ENCODE measurements at regions not wholly inside any gene's neighbourhood (a gene's known extent, or its start where the extent isn't known, plus 50 kb on each side); places are given as distances from the start of the nearest gene placed in this dataset.

DNA sequence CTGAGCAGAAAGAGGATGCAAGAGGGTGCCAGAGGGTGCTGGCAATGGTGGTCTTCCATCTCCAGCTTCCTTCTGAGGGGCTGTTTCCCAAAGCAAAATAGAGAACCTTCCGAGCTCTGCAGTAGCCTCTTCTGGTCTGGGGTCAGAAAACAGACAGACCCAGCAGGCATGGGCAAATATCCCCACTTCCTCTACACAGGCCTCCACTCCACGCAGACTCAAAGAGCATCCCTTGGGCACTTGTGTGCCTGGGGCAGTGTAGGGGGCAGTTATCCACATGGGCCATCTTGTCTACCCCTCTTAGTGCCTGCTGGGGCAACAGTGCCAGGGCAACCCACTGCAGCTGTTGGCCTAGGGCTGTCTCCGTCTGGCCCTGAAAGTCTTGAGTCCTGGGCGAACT lies 231.9 kb downstream of the TTC8 start:
- H3K27ac Mint-ChIP-seq = no peak overlapping the region
- H3K4me3 Mint-ChIP-seq = no peak overlapping the region
- H3K4me1 Mint-ChIP-seq = no peaks in the 10 kb centered on the region
- DNase-seq (no peak), ATAC-seq (no peak)
- no peaks in the 10 kb centered on the region for H3K27me3 Mint-ChIP-seq
- peaks cover 13 to 19% of the 10 kb centered on the region in 2 donors for H3K9me3 Mint-ChIP-seq

GRCh38 chr14:89058697-89059096 lies 234.2 kb downstream of the TTC8 start:
- no peak for ATAC-seq
- H3K27ac Mint-ChIP-seq = peak overlapping the region in 1 of 2 donors; percentile 40
- H3K9me3 Mint-ChIP-seq = peaks cover 8 to 13% of the 10 kb centered on the region in 2 donors
- no peak for DNase-seq
- no peaks in the 10 kb centered on the region for H3K4me1 Mint-ChIP-seq
- no peak overlapping the region for H3K4me3 Mint-ChIP-seq
- peaks cover 7% of the 10 kb centered on the region for H3K27me3 Mint-ChIP-seq

DNA sequence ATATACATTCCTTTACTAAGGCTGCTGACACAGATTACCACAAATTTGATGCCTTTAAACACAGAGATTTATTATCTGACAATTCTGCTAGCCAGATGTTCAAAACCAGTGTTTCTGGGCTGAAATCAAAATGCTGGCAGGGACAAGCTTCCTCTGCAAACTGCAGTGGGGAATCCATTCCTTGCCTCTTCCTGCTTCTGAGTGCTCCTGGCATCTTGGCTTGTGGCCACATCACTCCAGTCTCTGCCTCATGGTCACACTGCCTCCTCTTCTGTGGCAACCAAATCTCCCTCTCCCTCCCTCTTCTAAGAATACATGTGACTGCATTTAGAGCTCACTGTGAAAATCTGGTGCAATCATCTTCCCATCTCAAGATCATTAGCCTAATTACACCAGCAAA lies 235.7 kb downstream of the TTC8 start:
- no peak overlapping the region for H3K4me3 Mint-ChIP-seq
- no peak overlapping the region for H3K27ac Mint-ChIP-seq
- H3K4me1 Mint-ChIP-seq = no peaks in the 10 kb centered on the region
- no peak for ATAC-seq
- DNase-seq = no peak
- H3K9me3 Mint-ChIP-seq = peaks cover 8% of the 10 kb centered on the region in 2 donors
- peaks cover 15% of the 10 kb centered on the region for H3K27me3 Mint-ChIP-seq

GRCh38 chr14:89061696-89062095 lies 237.2 kb downstream of the TTC8 start:
- ATAC-seq (no peak), DNase-seq (no peak)
- Mint-ChIP-seq H3K4me1 (no peaks in the 10 kb centered on the region), H3K9me3 (no peaks in the 10 kb centered on the region), H3K27ac (no peak overlapping the region), H3K4me3 (no peak overlapping the region), H3K27me3 (peaks cover 15% of the 10 kb centered on the region)

GRCh38 chr14:89065879-89066278 lies 241.4 kb downstream of the TTC8 start:
- Mint-ChIP-seq H3K27me3 (peaks cover 25% of the 10 kb centered on the region), H3K4me3 (no peak overlapping the region), H3K9me3 (no peaks in the 10 kb centered on the region), H3K27ac (no peak overlapping the region), H3K4me1 (peaks cover 8% of the 10 kb centered on the region)
- DNase-seq (no peak), ATAC-seq (no peak)

DNA sequence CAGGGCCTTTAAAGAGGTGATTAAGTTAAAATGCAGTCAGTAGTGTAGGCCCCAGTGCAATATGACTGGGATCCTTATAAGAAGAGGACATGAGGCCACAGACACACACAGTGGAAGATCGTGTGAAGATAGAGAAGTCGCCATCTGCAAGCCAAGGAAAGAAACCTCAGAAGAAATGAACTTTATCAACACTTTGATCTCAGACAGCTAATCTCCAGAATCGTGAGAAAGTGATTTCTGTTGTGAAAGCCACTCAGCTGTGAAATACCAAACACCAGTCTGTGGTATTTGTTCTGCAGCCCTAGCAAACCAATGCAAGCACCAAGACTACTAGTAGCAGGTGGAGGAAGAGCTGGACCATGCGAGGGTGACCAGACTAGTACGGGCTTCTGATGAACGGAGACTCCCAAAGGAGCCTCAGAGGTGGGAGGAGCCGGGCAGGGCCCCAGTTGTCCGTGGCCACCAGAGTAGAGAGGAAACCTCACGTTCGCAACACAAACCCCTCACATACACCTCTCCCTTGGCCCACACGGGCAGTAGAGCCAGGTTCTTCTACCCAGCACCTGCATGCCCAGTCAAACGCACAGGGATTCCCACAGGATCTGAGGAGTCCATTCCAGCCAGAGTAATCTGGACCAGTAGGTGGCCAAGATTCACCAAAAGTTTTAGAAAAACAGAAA lies 243.0 kb downstream of the TTC8 start:
- ATAC-seq = peak; percentile 87
- no peak overlapping the region for H3K27ac Mint-ChIP-seq
- DNase-seq = peak in 1 of 2 donors; percentile 10
- H3K4me1 Mint-ChIP-seq = peaks cover 8% of the 10 kb centered on the region
- H3K27me3 Mint-ChIP-seq = peaks cover 38% of the 10 kb centered on the region
- no peaks in the 10 kb centered on the region for H3K9me3 Mint-ChIP-seq
- no peak overlapping the region for H3K4me3 Mint-ChIP-seq

GRCh38 chr14:89078021-89078795 lies 253.8 kb downstream of the TTC8 start:
- ATAC-seq = no peak

DNA sequence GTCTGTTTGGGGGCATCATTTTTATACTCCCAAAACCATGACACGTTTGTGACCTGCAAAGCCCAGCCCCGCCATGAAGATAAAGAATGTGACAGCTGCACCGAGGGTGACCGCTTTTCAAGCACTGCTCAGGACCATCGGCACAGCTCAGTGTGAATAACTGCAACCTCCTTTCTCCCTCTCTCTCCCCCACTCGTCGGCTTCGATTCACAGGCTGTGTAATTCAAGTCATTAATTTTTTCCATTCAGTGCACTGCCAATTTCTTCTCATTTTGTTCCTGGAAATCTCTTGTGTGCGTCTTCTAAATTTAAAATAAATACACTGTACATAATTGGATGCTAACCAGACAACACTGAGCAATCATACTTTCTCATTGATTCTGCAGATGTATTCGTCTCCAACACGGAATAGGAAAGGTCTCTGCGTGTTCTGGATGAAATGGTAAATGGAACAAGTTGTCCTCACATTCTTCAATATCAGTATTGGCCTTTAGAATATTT lies 260.8 kb downstream of the TTC8 start:
- Mint-ChIP-seq H3K4me1 (no peaks in the 10 kb centered on the region), H3K9me3 (no peaks in the 10 kb centered on the region), H3K27me3 (no peaks in the 10 kb centered on the region), H3K27ac (no peak overlapping the region), H3K4me3 (no peak overlapping the region)
- no peak for DNase-seq
- ATAC-seq = no peak

More at GRCh38 chr14:89078021-89078795, 253.8 kb downstream of the TTC8 start:
- DNase-seq = no peak
- no peak overlapping the region for H3K27ac Mint-ChIP-seq
- H3K27me3 Mint-ChIP-seq = peaks cover 7% of the 10 kb centered on the region
- no peaks in the 10 kb centered on the region for H3K4me1 Mint-ChIP-seq
- no peak overlapping the region for H3K4me3 Mint-ChIP-seq
- H3K9me3 Mint-ChIP-seq = no peaks in the 10 kb centered on the region

DNA sequence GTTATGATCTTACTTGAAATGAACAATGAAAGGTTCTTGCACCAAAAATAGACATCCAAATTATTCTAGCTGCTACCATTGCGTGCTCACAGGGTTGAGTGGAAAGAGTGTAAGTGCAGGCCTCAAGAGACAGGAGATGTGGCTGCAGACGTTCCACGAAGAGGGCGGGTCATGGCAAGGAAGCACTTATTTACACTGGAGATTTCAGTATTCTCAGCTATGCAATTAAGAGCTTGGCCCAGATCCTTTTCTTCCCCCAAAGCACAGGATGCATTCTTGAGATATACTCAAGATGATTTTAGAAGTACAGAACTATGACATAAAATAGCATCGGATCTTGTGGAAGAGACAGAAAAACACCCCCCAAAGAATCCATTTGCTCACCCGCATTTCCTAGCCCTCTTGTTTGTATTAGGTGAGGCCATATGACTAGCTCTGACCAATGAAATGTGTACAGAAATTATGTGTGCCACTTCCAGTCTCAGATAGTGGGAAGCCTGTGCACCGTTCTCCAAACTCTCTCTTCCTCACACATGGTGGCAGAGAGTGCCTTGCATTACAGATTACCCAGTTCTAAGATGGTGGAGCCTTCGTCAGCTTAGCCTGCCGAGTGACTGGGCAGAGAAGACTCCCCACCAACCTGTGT lies 261.4 kb downstream of the TTC8 start:
- no peaks in the 10 kb centered on the region for H3K9me3 Mint-ChIP-seq
- DNase-seq = no peak
- ATAC-seq = no peak
- no peaks in the 10 kb centered on the region for H3K4me1 Mint-ChIP-seq
- H3K4me3 Mint-ChIP-seq = no peak overlapping the region
- H3K27me3 Mint-ChIP-seq = no peaks in the 10 kb centered on the region
- H3K27ac Mint-ChIP-seq = no peak overlapping the region

DNA sequence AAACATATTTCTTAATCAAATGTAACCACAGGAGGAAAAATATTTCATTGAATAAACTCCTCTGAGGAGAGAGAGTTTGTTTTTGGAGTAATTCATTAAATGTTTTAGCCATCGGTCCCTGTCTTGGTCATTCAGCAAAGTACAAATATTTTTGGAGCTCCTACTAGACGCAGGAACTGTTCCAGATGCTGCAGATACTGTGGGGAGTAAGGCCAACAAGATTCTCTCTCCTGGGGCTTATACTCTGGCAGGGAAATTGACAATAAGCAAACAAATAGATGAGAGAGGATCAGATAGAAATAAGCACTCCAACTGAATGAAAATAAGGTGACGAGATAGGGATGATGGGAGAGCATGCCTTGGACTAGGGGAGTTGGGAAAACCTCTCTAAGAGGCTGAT lies 264.1 kb downstream of the TTC8 start:
- Mint-ChIP-seq H3K4me1 (no peaks in the 10 kb centered on the region), H3K4me3 (no peak overlapping the region), H3K9me3 (peaks cover 5 to 8% of the 10 kb centered on the region in 2 donors), H3K27ac (peak overlapping the region in 1 of 2 donors; percentile 19), H3K27me3 (no peaks in the 10 kb centered on the region)
- DNase-seq (no peak), ATAC-seq (no peak)

DNA sequence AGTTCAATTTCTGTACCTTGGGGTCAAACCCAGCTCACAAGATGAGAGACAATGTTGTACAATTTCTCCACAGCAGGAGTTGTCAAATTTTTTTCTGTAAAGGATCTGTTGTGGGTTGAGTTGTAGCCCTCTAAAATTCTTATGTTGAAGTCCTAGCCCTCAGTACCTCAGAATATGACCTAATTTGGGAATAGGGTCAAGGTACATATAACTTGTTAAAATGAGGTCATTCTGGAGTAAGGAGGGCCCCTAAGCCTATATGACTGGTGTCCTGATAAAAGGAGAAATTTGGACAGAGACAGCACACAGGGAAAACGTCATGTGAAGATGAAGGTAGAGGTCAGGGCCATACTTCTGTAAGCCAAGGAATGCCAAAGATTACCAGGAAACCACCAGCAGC lies 264.9 kb downstream of the TTC8 start:
- no peaks in the 10 kb centered on the region for H3K4me1 Mint-ChIP-seq
- DNase-seq (no peak), ATAC-seq (no peak)
- no peaks in the 10 kb centered on the region for H3K27me3 Mint-ChIP-seq
- peaks cover 5 to 8% of the 10 kb centered on the region in 2 donors for H3K9me3 Mint-ChIP-seq
- no peak overlapping the region for H3K27ac Mint-ChIP-seq
- H3K4me3 Mint-ChIP-seq = no peak overlapping the region

DNA sequence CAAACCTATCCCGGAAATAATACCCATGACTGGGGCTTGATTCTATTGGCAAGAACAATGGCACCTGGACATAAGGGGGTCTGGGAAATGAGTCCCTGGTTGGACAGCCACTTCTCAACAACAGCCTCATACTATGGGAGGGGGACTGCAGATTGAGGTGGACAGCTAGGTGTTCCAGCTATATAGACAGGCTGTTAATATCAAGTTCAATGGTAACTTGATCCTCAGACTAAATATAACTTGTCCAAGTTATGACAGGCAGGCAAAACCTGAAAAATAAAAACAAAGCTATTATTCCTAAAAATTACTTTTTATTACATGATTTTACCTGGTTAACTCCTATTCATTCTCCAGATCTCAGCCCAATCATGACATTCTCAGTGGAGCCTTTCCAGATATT lies 267.3 kb downstream of the TTC8 start:
- peaks cover 5 to 8% of the 10 kb centered on the region in 2 donors for H3K9me3 Mint-ChIP-seq
- ATAC-seq (no peak), DNase-seq (no peak)
- no peaks in the 10 kb centered on the region for H3K27me3 Mint-ChIP-seq
- no peak overlapping the region for H3K4me3 Mint-ChIP-seq
- no peaks in the 10 kb centered on the region for H3K4me1 Mint-ChIP-seq
- no peak overlapping the region for H3K27ac Mint-ChIP-seq

DNA sequence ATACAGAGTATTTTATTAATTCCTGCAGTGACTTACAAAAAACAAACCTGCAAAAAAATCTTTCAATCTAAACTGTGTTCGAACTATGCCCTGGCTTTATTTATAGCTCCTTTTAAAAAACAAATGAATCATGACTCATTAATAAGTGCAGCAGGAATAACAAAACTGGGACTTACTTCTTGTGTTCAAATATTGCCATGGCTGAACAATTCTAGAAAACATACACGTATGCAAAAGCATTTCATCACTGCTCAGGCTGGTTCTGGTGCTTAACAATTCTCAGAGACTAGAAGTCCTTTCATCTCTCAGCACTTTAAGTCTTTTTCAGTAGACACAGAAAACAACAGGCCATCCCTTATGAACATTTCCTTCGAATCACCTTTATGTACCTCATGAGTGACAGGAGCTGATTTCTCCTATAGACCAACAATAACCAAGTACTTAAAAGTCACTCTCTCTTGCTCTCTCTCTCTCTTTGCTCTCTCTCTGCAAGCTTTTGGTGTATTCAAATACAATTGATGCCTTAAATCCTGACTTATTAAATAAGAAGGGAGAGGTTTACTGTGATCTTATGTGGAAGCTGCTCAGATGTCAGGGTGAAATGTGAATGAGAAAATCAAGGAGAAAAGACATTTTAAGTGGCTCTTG lies 268.8 kb downstream of the TTC8 start:
- Mint-ChIP-seq H3K27ac (no peak overlapping the region), H3K4me1 (no peaks in the 10 kb centered on the region), H3K4me3 (no peak overlapping the region), H3K27me3 (no peaks in the 10 kb centered on the region), H3K9me3 (peaks cover 5 to 8% of the 10 kb centered on the region in 2 donors)
- no peak for ATAC-seq
- DNase-seq = no peak

- no peaks in the 10 kb centered on the region for H3K27me3 Mint-ChIP-seq
- no peak overlapping the region for H3K4me3 Mint-ChIP-seq
- H3K27ac Mint-ChIP-seq = no peak overlapping the region
- DNase-seq (no peak), ATAC-seq (no peak)
- no peaks in the 10 kb centered on the region for H3K4me1 Mint-ChIP-seq
- peaks cover 6 to 8% of the 10 kb centered on the region in 2 donors for H3K9me3 Mint-ChIP-seq
Measured at GRCh38 chr14:89095036-89095435, 270.6 kb downstream of the TTC8 start.

GRCh38 chr14:89096946-89097345 lies 272.5 kb downstream of the TTC8 start:
- Mint-ChIP-seq H3K27ac (no peak overlapping the region), H3K4me3 (no peak overlapping the region), H3K27me3 (peaks cover 10% of the 10 kb centered on the region), H3K9me3 (peaks cover 8 to 11% of the 10 kb centered on the region in 2 donors), H3K4me1 (no peaks in the 10 kb centered on the region)
- ATAC-seq (no peak), DNase-seq (no peak)

Data from stimulated activated naive CD8-positive, alpha-beta T cell treated with anti-CD3 and anti-CD28 coated beads, Interleukin-15, amount 100 ng/mL, for 72 hours (primary cell).